ENCODE measurements at regions not wholly inside any gene's neighbourhood (a gene's known extent, or its start where the extent isn't known, plus 50 kb on each side); places are given as distances from the start of the nearest gene placed in this dataset.

- TF ChIP-seq CTCF (IDR thresholded peaks at IDR 0.05; ENCODE audit: low read depth, low read length) (no peak), EZH2phosphoT487 (IDR thresholded peaks at IDR 0.05; ENCODE audit: low read depth) (no peak)
Measured at GRCh38 chr4:13178621-13179020, 305.5 kb downstream of the RAB28 start.
